WTC11 (cell line): ENCODE measurements at regions not wholly inside any gene's neighbourhood (a gene's known extent, or its start where the extent isn't known, plus 50 kb on each side); places are given as distances from the start of the nearest gene placed in this dataset.

Experiments
- ATAC-seq: fragments of 200-7000 bp; cut with Tn5 transposase; 2 replicates; pipeline ENCODE4 v1.10.0; 2021; ENCODE audit warnings: mild to moderate bottlenecking, moderate library complexity
- CTCF ChIA-PET: fragments of 300-600 bp; sonication (Branson Sonifier 250); formaldehyde crosslinking; loops from one replicate; lab custom pipeline; 2021; ENCODE audit warnings: antibody characterized with exemption; lab: Charles Lee
- POLR2A ChIA-PET: fragments of 350-600 bp; sonication (Branson Sonifier 250); formaldehyde crosslinking; loops from one replicate; lab custom pipeline; 2021; ENCODE audit warnings: antibody characterized with exemption; lab: Charles Lee
- DNase-seq: peaks from one replicate; pipeline ENCODE4 v3.0.0; 2021; ENCODE audit warnings: low spot score
- H3K27ac Mint-ChIP-seq: 2 replicates; pipeline ENCODE4 v1.8.0; 2021; ENCODE audit warnings: mixed read lengths
- H3K27me3 Mint-ChIP-seq: 2 replicates; pipeline ENCODE4 v1.8.0; 2021; ENCODE audit warnings: low read depth, mild to moderate bottlenecking, moderate library complexity, mixed read lengths
- H3K36me3 Mint-ChIP-seq: 2 replicates; pipeline ENCODE4 v1.8.0; 2021; ENCODE audit warnings: mixed read lengths
- H3K4me1 Mint-ChIP-seq: 2 replicates; pipeline ENCODE4 v1.8.0; 2022; ENCODE audit warnings: mixed read lengths
- H3K4me3 Mint-ChIP-seq: 2 replicates; pipeline ENCODE4 v1.8.0; 2021; ENCODE audit warnings: mild to moderate bottlenecking, moderate library complexity, mixed read lengths
- H3K9me3 Mint-ChIP-seq: 2 replicates; pipeline ENCODE4 v1.8.0; 2021; ENCODE audit warnings: mixed read lengths
- CBFB ChIP-seq: sonication (generic); formaldehyde crosslinking; IDR thresholded peaks from 2 replicates; pipeline ENCODE4 v1.8.1; 2022; ENCODE audit warnings: mild to moderate bottlenecking, low read depth, missing genetic modification reagents
- ELF4 ChIP-seq: sonication (generic); formaldehyde crosslinking; IDR thresholded peaks from 2 replicates; pipeline ENCODE4 v1.8.1; 2022; ENCODE audit warnings: low read depth, mild to moderate bottlenecking, moderate library complexity, missing genetic modification reagents
- ESRRA ChIP-seq: sonication (generic); formaldehyde crosslinking; IDR thresholded peaks from 2 replicates; pipeline ENCODE4 v1.8.1; 2022; ENCODE audit warnings: mild to moderate bottlenecking, missing genetic modification reagents, borderline replicate concordance
- FOXK1 ChIP-seq: sonication (generic); formaldehyde crosslinking; IDR thresholded peaks from 2 replicates; pipeline ENCODE4 v1.8.0; 2022; ENCODE audit warnings: mild to moderate bottlenecking, moderate library complexity, missing genetic modification reagents
- GRHL2 ChIP-seq: fragments of 250-450 bp; sonication (Bioruptor Pico); IDR thresholded peaks from 2 replicates; pipeline ENCODE4 v1.8.0; 2022; ENCODE audit warnings: mild to moderate bottlenecking, moderate library complexity; ENCODE audit not compliant: insufficient replicate concordance, severe bottlenecking
- GTF2I ChIP-seq: fragments of 250-450 bp; sonication (Bioruptor Pico); conservative IDR thresholded peaks from 2 replicates; pipeline ENCODE4 v1.4.0; 2021; ENCODE audit warnings: mild to moderate bottlenecking
- JAZF1 ChIP-seq: fragments of 250-450 bp; sonication (Bioruptor Pico); IDR thresholded peaks from 2 replicates; pipeline ENCODE4 v1.9.0; 2021; ENCODE audit warnings: moderate library complexity, mild to moderate bottlenecking, inconsistent platforms
- JUN ChIP-seq: sonication (generic); formaldehyde crosslinking; IDR thresholded peaks from 2 replicates; pipeline ENCODE4 v1.8.0; 2023; ENCODE audit warnings: mild to moderate bottlenecking, missing genetic modification reagents
- NFATC4 ChIP-seq: fragments of 250-450 bp; sonication (Bioruptor Pico); IDR thresholded peaks from 2 replicates; pipeline ENCODE4 v1.9.0; 2021; ENCODE audit warnings: mild to moderate bottlenecking
- NFE2L1 ChIP-seq: sonication (generic); formaldehyde crosslinking; IDR thresholded peaks from 2 replicates; pipeline ENCODE4 v1.8.1; 2023; ENCODE audit warnings: missing genetic modification reagents
- NR1H2 ChIP-seq: sonication (generic); formaldehyde crosslinking; IDR thresholded peaks from 2 replicates; pipeline ENCODE4 v1.9.0; 2021; ENCODE audit warnings: mild to moderate bottlenecking, moderate library complexity, missing genetic modification reagents
- RELA ChIP-seq: sonication (generic); formaldehyde crosslinking; IDR thresholded peaks from 2 replicates; pipeline ENCODE4 v1.8.1; 2022; ENCODE audit warnings: missing genetic modification reagents, mild to moderate bottlenecking, borderline replicate concordance
- TP53 ChIP-seq: sonication (generic); formaldehyde crosslinking; IDR thresholded peaks from 2 replicates; pipeline ENCODE4 v1.8.1; 2023; ENCODE audit warnings: mild to moderate bottlenecking, missing genetic modification reagents
- ZNF138 ChIP-seq: sonication (generic); formaldehyde crosslinking; conservative IDR thresholded peaks from 2 replicates; pipeline ENCODE4 v1.8.1; 2022; ENCODE audit warnings: mild to moderate bottlenecking, moderate library complexity, missing genetic modification reagents
- TF ChIP-seq, protein P1 (sequence below): sonication (generic); formaldehyde crosslinking; IDR thresholded peaks from 2 replicates; pipeline ENCODE4 v1.8.1; 2023; ENCODE audit warnings: mild to moderate bottlenecking, moderate library complexity, missing genetic modification reagents
- TF ChIP-seq, protein P2 (sequence below): sonication (generic); formaldehyde crosslinking; IDR thresholded peaks from 2 replicates; pipeline ENCODE4 v1.8.1; 2023; ENCODE audit warnings: mild to moderate bottlenecking, missing genetic modification reagents
- TF ChIP-seq, protein P3 (sequence below): sonication (generic); formaldehyde crosslinking; IDR thresholded peaks from 2 replicates; pipeline ENCODE4 v1.8.0; 2022; ENCODE audit warnings: missing genetic modification reagents
- TF ChIP-seq, protein P4 (sequence below): sonication (generic); formaldehyde crosslinking; IDR thresholded peaks from 2 replicates; pipeline ENCODE4 v1.8.1; 2022; ENCODE audit warnings: mild to moderate bottlenecking, moderate library complexity, missing genetic modification reagents
- TF ChIP-seq, protein P5 (sequence below): sonication (generic); formaldehyde crosslinking; IDR thresholded peaks from 2 replicates; pipeline ENCODE4 v1.8.0; 2022; ENCODE audit warnings: mild to moderate bottlenecking, missing genetic modification reagents
- TF ChIP-seq, protein P6 (sequence below): fragments of 250-450 bp; sonication (Bioruptor Pico); IDR thresholded peaks from 2 replicates; pipeline ENCODE4 v1.9.0; 2021; ENCODE audit warnings: moderate library complexity, mild to moderate bottlenecking, inconsistent platforms, borderline replicate concordance
- TF ChIP-seq, protein P7 (sequence below): sonication (generic); formaldehyde crosslinking; IDR thresholded peaks from 2 replicates; pipeline ENCODE4 v1.8.1; 2022; ENCODE audit warnings: low read depth, missing genetic modification reagents, borderline replicate concordance

DNA sequence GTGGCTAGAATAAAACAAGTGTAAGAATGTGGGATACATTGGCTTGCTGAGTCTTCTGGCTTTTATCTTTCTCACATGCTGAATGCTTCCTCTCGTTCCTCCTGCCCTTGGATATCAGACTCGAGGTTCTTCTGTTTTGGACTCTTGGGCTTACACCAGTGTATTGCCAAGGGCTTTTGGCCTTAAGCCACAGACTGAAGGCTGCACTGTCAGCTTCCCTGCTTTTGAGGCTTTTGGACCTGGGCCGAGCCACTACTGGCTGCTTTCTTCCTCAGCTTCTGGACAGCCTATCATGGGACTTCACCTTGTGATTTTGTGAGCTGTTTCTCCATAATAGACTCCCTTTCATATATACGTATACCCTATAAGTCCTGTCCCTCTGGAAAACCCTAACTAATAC, 300.9 kb upstream of the STXBP6 start (continued):
- no peak for TF ChIP-seq ESRRA
- TF ChIP-seq, protein P1, sequence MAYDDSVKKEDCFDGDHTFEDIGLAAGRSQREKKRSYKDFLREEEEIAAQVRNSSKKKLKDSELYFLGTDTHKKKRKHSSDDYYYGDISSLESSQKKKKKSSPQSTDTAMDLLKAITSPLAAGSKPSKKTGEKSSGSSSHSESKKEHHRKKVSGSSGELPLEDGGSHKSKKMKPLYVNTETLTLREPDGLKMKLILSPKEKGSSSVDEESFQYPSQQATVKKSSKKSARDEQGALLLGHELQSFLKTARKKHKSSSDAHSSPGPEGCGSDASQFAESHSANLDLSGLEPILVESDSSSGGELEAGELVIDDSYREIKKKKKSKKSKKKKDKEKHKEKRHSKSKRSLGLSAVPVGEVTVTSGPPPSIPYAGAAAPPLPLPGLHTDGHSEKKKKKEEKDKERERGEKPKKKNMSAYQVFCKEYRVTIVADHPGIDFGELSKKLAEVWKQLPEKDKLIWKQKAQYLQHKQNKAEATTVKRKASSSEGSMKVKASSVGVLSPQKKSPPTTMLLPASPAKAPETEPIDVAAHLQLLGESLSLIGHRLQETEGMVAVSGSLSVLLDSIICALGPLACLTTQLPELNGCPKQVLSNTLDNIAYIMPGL: no peak
- TF ChIP-seq, protein P2, sequence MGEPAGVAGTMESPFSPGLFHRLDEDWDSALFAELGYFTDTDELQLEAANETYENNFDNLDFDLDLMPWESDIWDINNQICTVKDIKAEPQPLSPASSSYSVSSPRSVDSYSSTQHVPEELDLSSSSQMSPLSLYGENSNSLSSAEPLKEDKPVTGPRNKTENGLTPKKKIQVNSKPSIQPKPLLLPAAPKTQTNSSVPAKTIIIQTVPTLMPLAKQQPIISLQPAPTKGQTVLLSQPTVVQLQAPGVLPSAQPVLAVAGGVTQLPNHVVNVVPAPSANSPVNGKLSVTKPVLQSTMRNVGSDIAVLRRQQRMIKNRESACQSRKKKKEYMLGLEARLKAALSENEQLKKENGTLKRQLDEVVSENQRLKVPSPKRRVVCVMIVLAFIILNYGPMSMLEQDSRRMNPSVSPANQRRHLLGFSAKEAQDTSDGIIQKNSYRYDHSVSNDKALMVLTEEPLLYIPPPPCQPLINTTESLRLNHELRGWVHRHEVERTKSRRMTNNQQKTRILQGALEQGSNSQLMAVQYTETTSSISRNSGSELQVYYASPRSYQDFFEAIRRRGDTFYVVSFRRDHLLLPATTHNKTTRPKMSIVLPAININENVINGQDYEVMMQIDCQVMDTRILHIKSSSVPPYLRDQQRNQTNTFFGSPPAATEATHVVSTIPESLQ (CRISPR knock-in tag): no peak
- no peak for TF ChIP-seq JUN (CRISPR knock-in tag)
- no peak for TF ChIP-seq TP53
- TF ChIP-seq, protein P3, sequence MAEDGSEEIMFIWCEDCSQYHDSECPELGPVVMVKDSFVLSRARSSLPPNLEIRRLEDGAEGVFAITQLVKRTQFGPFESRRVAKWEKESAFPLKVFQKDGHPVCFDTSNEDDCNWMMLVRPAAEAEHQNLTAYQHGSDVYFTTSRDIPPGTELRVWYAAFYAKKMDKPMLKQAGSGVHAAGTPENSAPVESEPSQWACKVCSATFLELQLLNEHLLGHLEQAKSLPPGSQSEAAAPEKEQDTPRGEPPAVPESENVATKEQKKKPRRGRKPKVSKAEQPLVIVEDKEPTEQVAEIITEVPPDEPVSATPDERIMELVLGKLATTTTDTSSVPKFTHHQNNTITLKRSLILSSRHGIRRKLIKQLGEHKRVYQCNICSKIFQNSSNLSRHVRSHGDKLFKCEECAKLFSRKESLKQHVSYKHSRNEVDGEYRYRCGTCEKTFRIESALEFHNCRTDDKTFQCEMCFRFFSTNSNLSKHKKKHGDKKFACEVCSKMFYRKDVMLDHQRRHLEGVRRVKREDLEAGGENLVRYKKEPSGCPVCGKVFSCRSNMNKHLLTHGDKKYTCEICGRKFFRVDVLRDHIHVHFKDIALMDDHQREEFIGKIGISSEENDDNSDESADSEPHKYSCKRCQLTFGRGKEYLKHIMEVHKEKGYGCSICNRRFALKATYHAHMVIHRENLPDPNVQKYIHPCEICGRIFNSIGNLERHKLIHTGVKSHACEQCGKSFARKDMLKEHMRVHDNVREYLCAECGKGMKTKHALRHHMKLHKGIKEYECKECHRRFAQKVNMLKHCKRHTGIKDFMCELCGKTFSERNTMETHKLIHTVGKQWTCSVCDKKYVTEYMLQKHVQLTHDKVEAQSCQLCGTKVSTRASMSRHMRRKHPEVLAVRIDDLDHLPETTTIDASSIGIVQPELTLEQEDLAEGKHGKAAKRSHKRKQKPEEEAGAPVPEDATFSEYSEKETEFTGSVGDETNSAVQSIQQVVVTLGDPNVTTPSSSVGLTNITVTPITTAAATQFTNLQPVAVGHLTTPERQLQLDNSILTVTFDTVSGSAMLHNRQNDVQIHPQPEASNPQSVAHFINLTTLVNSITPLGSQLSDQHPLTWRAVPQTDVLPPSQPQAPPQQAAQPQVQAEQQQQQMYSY (CRISPR knock-in tag): no peak
- TF ChIP-seq JAZF1 (CRISPR knock-in tag): no peak
- TF ChIP-seq, protein P4, sequence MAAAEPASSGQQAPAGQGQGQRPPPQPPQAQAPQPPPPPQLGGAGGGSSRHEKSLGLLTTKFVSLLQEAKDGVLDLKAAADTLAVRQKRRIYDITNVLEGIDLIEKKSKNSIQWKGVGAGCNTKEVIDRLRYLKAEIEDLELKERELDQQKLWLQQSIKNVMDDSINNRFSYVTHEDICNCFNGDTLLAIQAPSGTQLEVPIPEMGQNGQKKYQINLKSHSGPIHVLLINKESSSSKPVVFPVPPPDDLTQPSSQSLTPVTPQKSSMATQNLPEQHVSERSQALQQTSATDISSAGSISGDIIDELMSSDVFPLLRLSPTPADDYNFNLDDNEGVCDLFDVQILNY: no peak

DNA sequence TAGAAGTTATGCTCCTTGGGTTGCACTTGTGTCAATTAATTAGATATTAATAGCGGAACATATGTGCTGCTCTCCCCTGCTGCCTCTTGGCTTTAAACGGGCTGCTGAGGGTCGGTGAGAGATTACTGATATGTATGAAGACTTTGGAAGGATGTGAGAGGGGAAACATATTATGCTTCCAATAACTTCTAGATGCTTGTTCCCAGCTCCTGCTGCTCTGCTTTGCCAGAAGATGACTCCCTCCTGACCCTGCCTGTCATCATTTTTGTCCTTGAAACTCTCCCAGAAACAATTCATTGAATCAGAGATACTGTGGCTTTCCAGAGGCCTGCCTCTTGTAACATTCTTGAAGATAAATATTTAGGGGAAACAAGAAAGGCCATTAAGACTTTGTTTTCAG, 300.1 kb upstream of the STXBP6 start:
- DNase-seq (no peak), ATAC-seq (no peak)
- CTCF ChIA-PET: no interaction called here
- Mint-ChIP-seq H3K4me3 (no peak overlapping the region), H3K27ac (no peak overlapping the region), H3K9me3 (peaks cover 21% of the 10 kb centered on the region), H3K36me3 (peaks cover 4% of the 10 kb centered on the region), H3K4me1 (no peaks in the 10 kb centered on the region), H3K27me3 (no peaks in the 10 kb centered on the region; the same call in none of the 2 replicates)
- POLR2A ChIA-PET: no interaction called here
- TF ChIP-seq GTF2I (CRISPR knock-in tag): no peak
- TF ChIP-seq NFE2L1 (CRISPR knock-in tag): no peak
- TF ChIP-seq NR1H2 (CRISPR knock-in tag): no peak
- no peak for TF ChIP-seq RELA

DNA sequence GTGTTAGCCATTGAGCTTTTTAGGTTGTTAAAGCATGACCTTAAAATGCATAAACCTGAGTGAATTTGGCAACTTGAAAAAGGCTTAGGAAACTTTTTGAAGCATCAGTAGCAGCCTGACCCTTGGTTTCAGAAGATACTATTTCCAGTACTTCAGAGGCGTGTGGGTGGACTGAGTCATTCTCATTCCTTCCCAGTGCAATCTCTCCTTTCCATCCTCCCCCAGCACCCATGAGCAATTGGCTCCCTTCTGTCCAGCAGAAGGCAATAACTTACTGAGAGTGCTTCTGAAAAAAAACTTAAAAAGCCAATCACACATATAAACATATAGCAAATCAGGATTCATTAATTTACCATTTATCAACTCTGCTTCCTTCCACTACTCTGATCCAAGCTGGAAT, 299.3 kb upstream of the STXBP6 start:
- Mint-ChIP-seq H3K36me3 (peaks cover 10% of the 10 kb centered on the region), H3K9me3 (peaks cover 28% of the 10 kb centered on the region), H3K27me3 (no peaks in the 10 kb centered on the region; the same call in none of the 2 replicates), H3K4me1 (no peaks in the 10 kb centered on the region), H3K27ac (no peak overlapping the region), H3K4me3 (no peak overlapping the region)
- DNase-seq (no peak), ATAC-seq (no peak)
- POLR2A ChIA-PET: no interaction called here
- CTCF ChIA-PET: interaction anchor here (1.0 kb wide), 1 partner anchor 41 kb away, joined by 3 read pairs; no protein-coding TSS in a partner anchor
- TF ChIP-seq ZNF138 (CRISPR knock-in tag) (no peak), NFE2L1 (CRISPR knock-in tag) (no peak), NFATC4 (CRISPR knock-in tag) (no peak), ELF4 (CRISPR knock-in tag) (no peak), FOXK1 (CRISPR knock-in tag) (no peak), GRHL2 (no peak), NR1H2 (CRISPR knock-in tag) (no peak), CBFB (CRISPR knock-in tag) (no peak), ESRRA (no peak)
- TF ChIP-seq, protein P5, sequence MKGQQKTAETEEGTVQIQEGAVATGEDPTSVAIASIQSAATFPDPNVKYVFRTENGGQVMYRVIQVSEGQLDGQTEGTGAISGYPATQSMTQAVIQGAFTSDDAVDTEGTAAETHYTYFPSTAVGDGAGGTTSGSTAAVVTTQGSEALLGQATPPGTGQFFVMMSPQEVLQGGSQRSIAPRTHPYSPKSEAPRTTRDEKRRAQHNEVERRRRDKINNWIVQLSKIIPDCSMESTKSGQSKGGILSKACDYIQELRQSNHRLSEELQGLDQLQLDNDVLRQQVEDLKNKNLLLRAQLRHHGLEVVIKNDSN (CRISPR knock-in tag): no peak
- TF ChIP-seq, protein P6, sequence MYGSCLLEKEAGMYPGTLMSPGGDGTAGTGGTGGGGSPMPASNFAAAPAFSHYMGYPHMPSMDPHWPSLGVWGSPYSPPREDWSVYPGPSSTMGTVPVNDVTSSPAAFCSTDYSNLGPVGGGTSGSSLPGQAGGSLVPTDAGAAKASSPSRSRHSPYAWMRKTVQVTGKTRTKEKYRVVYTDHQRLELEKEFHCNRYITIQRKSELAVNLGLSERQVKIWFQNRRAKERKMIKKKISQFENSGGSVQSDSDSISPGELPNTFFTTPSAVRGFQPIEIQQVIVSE (CRISPR knock-in tag): no peak
- TF ChIP-seq, protein P7, sequence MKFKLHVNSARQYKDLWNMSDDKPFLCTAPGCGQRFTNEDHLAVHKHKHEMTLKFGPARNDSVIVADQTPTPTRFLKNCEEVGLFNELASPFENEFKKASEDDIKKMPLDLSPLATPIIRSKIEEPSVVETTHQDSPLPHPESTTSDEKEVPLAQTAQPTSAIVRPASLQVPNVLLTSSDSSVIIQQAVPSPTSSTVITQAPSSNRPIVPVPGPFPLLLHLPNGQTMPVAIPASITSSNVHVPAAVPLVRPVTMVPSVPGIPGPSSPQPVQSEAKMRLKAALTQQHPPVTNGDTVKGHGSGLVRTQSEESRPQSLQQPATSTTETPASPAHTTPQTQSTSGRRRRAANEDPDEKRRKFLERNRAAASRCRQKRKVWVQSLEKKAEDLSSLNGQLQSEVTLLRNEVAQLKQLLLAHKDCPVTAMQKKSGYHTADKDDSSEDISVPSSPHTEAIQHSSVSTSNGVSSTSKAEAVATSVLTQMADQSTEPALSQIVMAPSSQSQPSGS (CRISPR knock-in tag): no peak
- TF ChIP-seq, protein P1: no peak
